ENCODE measurements at regions not wholly inside any gene's neighbourhood (a gene's known extent, or its start where the extent isn't known, plus 50 kb on each side); places are given as distances from the start of the nearest gene placed in this dataset.

DNA sequence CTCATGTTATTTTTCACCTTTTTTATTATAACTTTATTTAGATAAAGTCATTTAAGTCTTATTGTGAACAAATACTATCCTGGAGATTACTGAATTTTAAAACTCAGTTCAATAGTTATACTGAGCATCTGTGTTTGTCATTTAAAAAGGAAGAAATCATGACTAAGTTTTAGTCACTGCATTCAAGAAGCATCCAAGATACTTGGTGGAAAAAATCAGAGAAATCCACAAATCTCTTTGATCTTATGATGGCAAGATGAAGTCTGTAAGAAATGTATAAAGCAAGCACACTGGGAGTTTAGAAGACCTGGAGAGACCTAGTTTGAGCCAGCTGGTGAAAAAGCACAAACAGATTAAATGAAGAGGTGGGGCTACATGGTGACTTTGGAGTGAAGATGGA lies 529.8 kb upstream of the IGFBP3 start:
- Histone ChIP-seq H3K4me1 (ENCODE audit: low read depth, poor library complexity, severe bottlenecking) (no peaks in the 10 kb centered on the region), H3K36me3 (ENCODE audit: insufficient read depth) (no peaks in the 10 kb centered on the region), H2AFZ (ENCODE audit: low read depth) (no peak overlapping the region), H3K4me2 (no peak overlapping the region), H3K79me2 (ENCODE audit: insufficient read depth, low read depth) (no peaks in the 10 kb centered on the region), H3K9ac (no peak overlapping the region), H3K4me3 (IDR thresholded peaks at IDR 0.05; ENCODE audit: insufficient read depth, low read depth, low read length) (no peak overlapping the region), H3K27me3 (ENCODE audit: insufficient read depth, low read depth) (no peaks in the 10 kb centered on the region), H3K27ac (no peak overlapping the region), H4K20me1 (ENCODE audit: insufficient read depth) (no peaks in the 10 kb centered on the region)
- TF ChIP-seq, protein P1, sequence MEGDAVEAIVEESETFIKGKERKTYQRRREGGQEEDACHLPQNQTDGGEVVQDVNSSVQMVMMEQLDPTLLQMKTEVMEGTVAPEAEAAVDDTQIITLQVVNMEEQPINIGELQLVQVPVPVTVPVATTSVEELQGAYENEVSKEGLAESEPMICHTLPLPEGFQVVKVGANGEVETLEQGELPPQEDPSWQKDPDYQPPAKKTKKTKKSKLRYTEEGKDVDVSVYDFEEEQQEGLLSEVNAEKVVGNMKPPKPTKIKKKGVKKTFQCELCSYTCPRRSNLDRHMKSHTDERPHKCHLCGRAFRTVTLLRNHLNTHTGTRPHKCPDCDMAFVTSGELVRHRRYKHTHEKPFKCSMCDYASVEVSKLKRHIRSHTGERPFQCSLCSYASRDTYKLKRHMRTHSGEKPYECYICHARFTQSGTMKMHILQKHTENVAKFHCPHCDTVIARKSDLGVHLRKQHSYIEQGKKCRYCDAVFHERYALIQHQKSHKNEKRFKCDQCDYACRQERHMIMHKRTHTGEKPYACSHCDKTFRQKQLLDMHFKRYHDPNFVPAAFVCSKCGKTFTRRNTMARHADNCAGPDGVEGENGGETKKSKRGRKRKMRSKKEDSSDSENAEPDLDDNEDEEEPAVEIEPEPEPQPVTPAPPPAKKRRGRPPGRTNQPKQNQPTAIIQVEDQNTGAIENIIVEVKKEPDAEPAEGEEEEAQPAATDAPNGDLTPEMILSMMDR (conservative IDR thresholded peaks at IDR 0.05; ENCODE audit: low read depth, low read length) = no peak

DNA sequence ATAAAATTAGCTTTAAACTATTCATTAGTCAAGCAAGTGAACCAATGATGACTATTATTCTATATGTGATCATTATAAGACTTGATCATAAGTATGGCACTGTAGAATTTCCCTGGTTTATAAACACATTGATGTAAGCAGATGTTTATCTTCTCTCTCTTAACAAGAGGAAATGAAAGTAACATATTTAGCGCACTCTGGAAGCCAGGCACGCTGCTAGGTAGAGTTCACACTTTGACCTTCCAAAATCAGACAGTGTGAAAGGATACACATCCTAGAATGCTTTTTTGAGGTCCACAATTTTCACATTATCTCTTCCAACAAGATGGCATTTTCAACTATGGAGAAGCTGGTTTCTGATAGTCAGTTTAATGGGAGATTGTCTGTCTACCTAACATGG lies 529.4 kb upstream of the IGFBP3 start:
- TF ChIP-seq, protein P1 (conservative IDR thresholded peaks at IDR 0.05; ENCODE audit: low read depth, low read length) = no peak
- Histone ChIP-seq H4K20me1 (ENCODE audit: insufficient read depth) (no peaks in the 10 kb centered on the region), H3K9ac (no peak overlapping the region), H3K4me1 (ENCODE audit: low read depth, poor library complexity, severe bottlenecking) (no peaks in the 10 kb centered on the region), H3K27me3 (ENCODE audit: insufficient read depth, low read depth) (no peaks in the 10 kb centered on the region), H3K79me2 (ENCODE audit: insufficient read depth, low read depth) (no peaks in the 10 kb centered on the region), H3K4me3 (IDR thresholded peaks at IDR 0.05; ENCODE audit: insufficient read depth, low read depth, low read length) (no peak overlapping the region), H3K4me2 (no peak overlapping the region), H2AFZ (ENCODE audit: low read depth) (no peak overlapping the region), H3K27ac (no peak overlapping the region), H3K36me3 (ENCODE audit: insufficient read depth) (no peaks in the 10 kb centered on the region)

DNA sequence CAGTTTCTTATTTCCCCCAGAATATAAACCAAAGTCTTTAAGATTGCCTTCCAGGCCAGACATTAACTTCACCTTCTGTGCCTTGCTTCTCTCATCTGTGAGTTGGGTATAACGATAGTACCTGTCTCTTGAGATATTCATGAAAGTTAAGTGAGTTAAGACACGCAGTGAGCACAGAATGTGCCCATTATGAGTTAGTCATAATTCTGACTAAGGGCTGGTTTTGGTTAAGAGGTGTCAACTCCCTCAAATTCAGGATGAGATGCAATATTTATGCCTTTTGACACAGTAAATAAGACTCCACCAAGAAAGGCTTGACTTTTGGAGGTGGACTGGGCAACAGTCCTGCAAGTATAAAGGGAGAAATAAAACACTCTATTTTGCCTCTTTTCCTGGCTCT lies 528.7 kb upstream of the IGFBP3 start:
- no peak overlapping the region for H3K4me3 ChIP-seq (IDR thresholded peaks at IDR 0.05; ENCODE audit: insufficient read depth, low read depth, low read length)
- TF ChIP-seq, protein P1 (conservative IDR thresholded peaks at IDR 0.05; ENCODE audit: low read depth, low read length) = no peak
- H3K27me3 ChIP-seq (ENCODE audit: insufficient read depth, low read depth) = no peaks in the 10 kb centered on the region
- no peaks in the 10 kb centered on the region for H4K20me1 ChIP-seq (ENCODE audit: insufficient read depth)
- H3K4me1 ChIP-seq (ENCODE audit: low read depth, poor library complexity, severe bottlenecking) = no peaks in the 10 kb centered on the region
- H3K4me2 ChIP-seq = no peak overlapping the region
- no peak overlapping the region for H3K27ac ChIP-seq
- H2AFZ ChIP-seq (ENCODE audit: low read depth) = no peak overlapping the region
- no peak overlapping the region for H3K9ac ChIP-seq
- H3K36me3 ChIP-seq (ENCODE audit: insufficient read depth) = no peaks in the 10 kb centered on the region
- H3K79me2 ChIP-seq (ENCODE audit: insufficient read depth, low read depth) = no peaks in the 10 kb centered on the region

DNA sequence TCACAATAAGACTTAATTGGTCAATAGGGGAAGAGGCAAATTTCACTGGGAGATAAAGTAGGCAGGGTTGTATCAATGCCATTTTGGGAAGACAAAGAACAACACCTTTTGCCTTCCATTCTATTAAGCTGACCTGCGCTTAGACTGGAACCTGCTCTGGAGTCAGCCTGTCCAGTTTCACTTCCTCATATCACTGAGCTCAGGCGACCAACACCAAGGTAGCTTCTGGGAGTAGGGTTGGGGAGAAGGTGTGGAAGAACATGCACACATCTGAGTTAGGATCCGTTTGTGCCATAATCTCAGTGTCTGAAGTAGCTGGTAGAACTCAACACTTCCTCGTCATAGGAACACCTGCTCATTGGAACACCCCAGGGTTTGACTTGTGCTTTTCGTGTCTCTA lies 527.4 kb upstream of the IGFBP3 start:
- Histone ChIP-seq H3K79me2 (ENCODE audit: insufficient read depth, low read depth) (no peaks in the 10 kb centered on the region), H3K4me2 (no peak overlapping the region), H2AFZ (ENCODE audit: low read depth) (no peak overlapping the region), H3K4me1 (ENCODE audit: low read depth, poor library complexity, severe bottlenecking) (no peaks in the 10 kb centered on the region), H3K27me3 (ENCODE audit: insufficient read depth, low read depth) (no peaks in the 10 kb centered on the region), H4K20me1 (ENCODE audit: insufficient read depth) (no peaks in the 10 kb centered on the region), H3K36me3 (ENCODE audit: insufficient read depth) (no peaks in the 10 kb centered on the region), H3K27ac (no peak overlapping the region), H3K4me3 (IDR thresholded peaks at IDR 0.05; ENCODE audit: insufficient read depth, low read depth, low read length) (no peak overlapping the region), H3K9ac (no peak overlapping the region)
- TF ChIP-seq, protein P1 (conservative IDR thresholded peaks at IDR 0.05; ENCODE audit: low read depth, low read length) = no peak

DNA sequence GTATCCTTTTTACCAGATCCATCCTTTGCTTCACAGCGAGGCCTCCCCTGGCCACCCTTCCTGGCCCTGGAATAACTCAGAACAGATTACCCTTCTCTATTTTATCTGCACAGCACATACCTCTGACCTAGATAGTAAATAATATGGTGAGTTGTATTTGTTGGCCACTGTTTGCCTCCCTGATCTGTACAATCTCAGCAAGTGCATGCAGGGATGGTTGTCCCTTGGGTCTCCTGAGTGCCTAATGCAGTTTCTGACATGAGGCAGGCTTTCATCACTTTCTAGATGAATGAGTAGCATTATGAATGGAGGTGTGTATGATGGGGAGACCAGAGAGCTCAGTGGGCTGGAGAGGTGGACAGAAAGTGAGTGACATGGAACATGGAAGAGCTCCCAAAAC lies 525.1 kb upstream of the IGFBP3 start:
- Histone ChIP-seq H2AFZ (ENCODE audit: low read depth) (no peak overlapping the region), H3K9ac (no peak overlapping the region), H3K4me1 (ENCODE audit: low read depth, poor library complexity, severe bottlenecking) (no peaks in the 10 kb centered on the region), H3K4me2 (no peak overlapping the region), H3K79me2 (ENCODE audit: insufficient read depth, low read depth) (no peaks in the 10 kb centered on the region), H3K4me3 (IDR thresholded peaks at IDR 0.05; ENCODE audit: insufficient read depth, low read depth, low read length) (no peak overlapping the region), H4K20me1 (ENCODE audit: insufficient read depth) (no peaks in the 10 kb centered on the region), H3K27ac (no peak overlapping the region), H3K36me3 (ENCODE audit: insufficient read depth) (no peaks in the 10 kb centered on the region), H3K27me3 (ENCODE audit: insufficient read depth, low read depth) (no peaks in the 10 kb centered on the region)
- TF ChIP-seq, protein P1 (conservative IDR thresholded peaks at IDR 0.05; ENCODE audit: low read depth, low read length) = no peak
